ENCODE measurements at regions not wholly inside any gene's neighbourhood (a gene's known extent, or its start where the extent isn't known, plus 50 kb on each side); places are given as distances from the start of the nearest gene placed in this dataset.

DNA sequence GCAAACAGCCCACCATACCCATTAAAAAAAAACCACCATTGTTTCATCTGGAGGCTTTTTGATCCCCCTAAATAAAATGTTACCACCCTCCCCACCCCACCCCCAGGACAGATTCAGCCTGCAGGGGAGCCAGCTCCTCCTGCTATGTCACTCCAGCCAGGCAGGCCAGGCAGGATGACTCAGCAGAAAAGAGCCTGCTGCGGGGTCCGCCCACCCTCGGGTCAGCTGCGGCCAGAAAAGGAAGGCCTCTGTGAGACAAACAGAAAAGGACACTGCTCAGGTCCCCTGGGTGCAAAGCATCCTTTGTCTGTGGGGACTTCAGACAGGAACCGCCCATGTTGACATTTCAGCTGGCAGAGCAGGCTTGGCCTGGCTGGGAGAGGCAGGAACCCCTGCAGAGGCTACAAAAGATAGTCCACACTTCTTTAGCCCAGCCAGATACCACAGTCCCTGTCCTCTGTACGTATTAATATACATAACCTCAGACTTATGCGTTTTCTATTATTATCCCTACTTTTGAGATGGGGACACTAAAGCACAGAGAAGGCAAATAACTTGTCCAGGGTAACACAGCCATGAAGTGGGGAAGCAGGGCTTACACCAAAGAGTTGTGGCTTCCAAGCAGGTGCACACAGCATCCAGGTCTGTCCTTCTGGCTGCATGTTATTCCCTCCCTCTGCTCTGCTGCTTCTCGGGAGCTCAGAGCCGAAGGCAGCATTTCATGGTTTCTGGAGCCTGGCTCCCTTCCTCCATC lies 147.7 kb downstream of the CPEB2 start:
- H3K4me3 ChIP-seq (ENCODE audit: low read depth, low read length) = no peak overlapping the region
- TF ChIP-seq, protein P1, sequence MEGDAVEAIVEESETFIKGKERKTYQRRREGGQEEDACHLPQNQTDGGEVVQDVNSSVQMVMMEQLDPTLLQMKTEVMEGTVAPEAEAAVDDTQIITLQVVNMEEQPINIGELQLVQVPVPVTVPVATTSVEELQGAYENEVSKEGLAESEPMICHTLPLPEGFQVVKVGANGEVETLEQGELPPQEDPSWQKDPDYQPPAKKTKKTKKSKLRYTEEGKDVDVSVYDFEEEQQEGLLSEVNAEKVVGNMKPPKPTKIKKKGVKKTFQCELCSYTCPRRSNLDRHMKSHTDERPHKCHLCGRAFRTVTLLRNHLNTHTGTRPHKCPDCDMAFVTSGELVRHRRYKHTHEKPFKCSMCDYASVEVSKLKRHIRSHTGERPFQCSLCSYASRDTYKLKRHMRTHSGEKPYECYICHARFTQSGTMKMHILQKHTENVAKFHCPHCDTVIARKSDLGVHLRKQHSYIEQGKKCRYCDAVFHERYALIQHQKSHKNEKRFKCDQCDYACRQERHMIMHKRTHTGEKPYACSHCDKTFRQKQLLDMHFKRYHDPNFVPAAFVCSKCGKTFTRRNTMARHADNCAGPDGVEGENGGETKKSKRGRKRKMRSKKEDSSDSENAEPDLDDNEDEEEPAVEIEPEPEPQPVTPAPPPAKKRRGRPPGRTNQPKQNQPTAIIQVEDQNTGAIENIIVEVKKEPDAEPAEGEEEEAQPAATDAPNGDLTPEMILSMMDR (IDR thresholded peaks at IDR 0.05; ENCODE audit: insufficient read depth, low read depth, low read length) = no peak
- peak; percentile 76 for DNase-seq (ENCODE audit: low read depth)

DNA sequence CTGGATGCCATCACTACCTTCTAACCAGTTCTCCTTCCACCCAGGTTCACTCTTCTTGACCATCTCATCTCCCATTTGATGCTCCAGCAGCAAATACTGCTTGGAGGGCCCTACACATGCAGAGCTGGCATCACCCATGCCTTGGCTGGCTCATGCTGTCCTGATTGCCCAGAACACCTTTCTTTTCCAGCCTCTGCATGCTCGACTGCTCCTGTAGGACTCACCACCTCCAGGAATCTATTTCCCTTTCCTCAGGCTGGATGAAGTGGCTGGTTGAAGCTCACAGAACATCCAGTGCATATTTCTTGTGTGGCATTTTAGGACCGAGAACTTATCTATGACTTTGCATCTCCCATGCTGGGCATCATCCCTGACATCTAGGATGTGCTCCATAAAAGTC lies 148.3 kb downstream of the CPEB2 start:
- TF ChIP-seq, protein P1 (IDR thresholded peaks at IDR 0.05; ENCODE audit: insufficient read depth, low read depth, low read length) = no peak
- DNase-seq (ENCODE audit: low read depth) = no peak
- no peak overlapping the region for H3K4me3 ChIP-seq (ENCODE audit: low read depth, low read length)

DNA sequence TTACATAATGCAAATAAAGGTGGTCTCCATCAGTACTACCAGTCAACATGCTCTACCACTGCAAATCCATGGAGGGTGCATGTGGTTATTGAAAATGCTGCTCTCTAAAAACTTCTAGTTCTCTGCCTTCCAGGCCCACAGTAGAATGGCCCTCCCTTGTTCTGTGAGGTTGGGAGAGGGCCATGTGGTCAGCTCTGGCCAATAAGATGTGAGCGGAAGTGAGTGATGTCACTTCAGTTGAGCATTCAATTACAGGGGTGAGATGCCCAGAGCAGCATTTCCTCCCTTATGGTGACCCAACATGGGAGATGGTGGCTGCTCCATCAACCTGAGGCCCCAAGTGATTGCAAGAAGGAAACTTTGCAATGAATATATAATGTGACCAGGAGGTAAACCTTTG lies 148.8 kb downstream of the CPEB2 start:
- DNase-seq (ENCODE audit: low read depth) = no peak
- H3K4me3 ChIP-seq (ENCODE audit: low read depth, low read length) = no peak overlapping the region
- TF ChIP-seq, protein P1 (IDR thresholded peaks at IDR 0.05; ENCODE audit: insufficient read depth, low read depth, low read length) = no peak

DNA sequence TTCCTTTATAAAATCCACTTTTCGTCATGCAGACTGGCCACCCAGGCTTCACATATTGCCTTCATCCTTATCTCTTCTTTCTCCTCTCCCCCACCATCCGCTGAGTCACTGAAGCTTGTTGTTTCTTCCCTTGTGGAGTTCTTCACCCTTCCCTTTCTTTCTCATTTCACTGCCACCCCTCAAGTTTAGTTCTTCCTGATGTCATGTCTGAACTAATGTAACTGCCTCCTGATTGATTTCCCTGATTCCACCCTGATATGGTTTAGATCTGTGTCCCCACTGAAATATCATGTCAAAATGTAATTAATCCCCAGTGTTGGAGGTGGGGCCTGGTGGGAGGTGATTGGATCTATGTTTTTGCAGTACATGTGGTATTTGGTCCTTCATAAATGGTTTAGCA lies 151.4 kb downstream of the CPEB2 start:
- H3K4me3 ChIP-seq (ENCODE audit: low read depth, low read length) = no peak overlapping the region
- TF ChIP-seq, protein P1 (IDR thresholded peaks at IDR 0.05; ENCODE audit: insufficient read depth, low read depth, low read length) = no peak
- DNase-seq (ENCODE audit: low read depth) = no peak

DNA sequence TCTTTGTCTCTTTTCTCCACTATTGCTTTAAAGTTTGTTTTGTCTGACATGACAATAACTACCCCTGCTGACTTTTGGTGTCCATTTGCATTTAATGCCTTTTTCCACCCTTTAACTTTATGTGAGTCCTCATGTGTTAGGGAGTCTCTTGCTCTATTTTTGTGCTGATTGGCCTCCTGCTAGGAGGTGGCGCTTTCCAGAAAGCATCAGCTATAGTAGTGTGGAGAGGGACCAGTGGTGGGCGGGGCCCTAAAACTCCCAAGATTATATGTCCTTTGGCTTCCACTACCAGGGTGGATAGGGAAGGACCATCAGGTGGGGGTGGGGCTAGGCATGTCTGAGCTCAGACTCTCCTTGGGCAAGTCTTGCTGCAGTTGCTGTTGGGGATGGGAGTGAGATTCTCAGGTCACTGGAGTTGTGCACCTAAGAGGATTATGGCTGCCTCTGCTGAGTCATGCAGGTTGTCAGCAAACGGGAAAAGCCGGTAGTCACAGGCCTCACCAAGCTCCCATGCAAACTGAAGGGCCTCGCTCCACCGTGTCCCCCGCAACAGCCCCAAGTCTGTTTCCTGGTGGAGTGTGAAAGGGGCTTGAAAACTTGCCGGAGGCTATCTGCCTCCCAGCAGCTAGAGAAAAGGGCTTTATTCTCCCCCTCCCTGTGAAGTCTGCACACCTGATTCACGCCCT lies 156.3 kb downstream of the CPEB2 start:
- no peak overlapping the region for H3K4me3 ChIP-seq (ENCODE audit: low read depth, low read length)
- TF ChIP-seq, protein P1 (IDR thresholded peaks at IDR 0.05; ENCODE audit: insufficient read depth, low read depth, low read length) = no peak
- no peak for DNase-seq (ENCODE audit: low read depth)

DNA sequence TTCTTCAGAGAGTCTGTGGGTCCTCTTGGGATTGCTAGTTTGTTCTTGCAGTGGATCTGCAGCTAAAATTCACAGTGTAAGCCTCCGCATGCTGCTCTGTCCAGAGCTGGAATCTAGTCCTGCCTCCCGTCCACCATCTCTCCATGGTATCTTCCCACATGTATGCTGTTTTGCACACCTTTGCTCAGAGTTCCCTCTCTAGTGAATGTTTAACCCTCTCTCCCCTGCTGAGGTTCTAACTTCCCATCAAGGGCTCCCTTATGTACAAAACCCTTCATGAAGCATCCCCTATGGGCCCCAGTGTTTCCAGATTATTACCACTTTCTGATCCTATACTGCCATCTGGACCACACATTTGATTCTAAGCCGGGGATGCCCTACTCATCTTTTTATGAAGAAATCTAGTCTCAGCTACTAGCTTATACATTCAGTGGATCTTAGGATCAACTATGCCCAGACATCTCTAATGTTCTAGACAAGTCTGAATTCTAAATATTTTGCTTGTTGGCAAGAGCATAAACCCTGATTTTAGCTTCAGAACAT lies 157.3 kb downstream of the CPEB2 start:
- TF ChIP-seq, protein P1 (IDR thresholded peaks at IDR 0.05; ENCODE audit: insufficient read depth, low read depth, low read length) = no peak
- no peak for DNase-seq (ENCODE audit: low read depth)
- H3K4me3 ChIP-seq (ENCODE audit: low read depth, low read length) = no peak overlapping the region
